Loucy (cell line): ENCODE measurements at regions not wholly inside any gene's neighbourhood (a gene's known extent, or its start where the extent isn't known, plus 50 kb on each side); places are given as distances from the start of the nearest gene placed in this dataset.

Experiments
- EZH2phosphoT487 ChIP-seq: fragments of 200-600 bp; IDR thresholded peaks from 2 replicates; pipeline ENCODE4 v1.6.1; 2018; ENCODE audit warnings: antibody characterized with exemption, mild to moderate bottlenecking, moderate library complexity, borderline replicate concordance
- TF ChIP-seq, protein P1 (sequence below): fragments of 200-600 bp; sonication (generic); conservative IDR thresholded peaks from 2 replicates; pipeline ENCODE4 v1.5.1; 2014; ENCODE audit warnings: mild to moderate bottlenecking, antibody characterized with exemption, low read length

DNA sequence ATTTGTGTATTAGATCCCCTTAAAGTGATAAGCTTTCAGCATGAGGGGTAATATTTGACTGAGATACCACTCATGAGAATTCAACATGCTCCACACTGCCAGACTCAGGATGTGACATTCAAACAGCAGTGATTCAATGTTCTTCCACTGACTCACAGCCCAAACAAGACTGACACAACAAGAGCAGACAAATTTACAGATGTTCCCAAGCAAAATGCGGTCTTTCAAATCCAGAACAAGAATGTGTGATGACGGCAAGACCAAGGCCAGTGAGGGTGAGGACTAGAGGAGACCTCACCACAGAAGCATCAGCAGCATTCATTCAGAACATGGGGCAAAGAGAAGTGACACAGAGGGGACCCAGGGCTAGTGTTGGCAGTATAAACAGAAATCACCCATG, 99.3 kb upstream of the GRIA3 start:
- TF ChIP-seq, protein P1, sequence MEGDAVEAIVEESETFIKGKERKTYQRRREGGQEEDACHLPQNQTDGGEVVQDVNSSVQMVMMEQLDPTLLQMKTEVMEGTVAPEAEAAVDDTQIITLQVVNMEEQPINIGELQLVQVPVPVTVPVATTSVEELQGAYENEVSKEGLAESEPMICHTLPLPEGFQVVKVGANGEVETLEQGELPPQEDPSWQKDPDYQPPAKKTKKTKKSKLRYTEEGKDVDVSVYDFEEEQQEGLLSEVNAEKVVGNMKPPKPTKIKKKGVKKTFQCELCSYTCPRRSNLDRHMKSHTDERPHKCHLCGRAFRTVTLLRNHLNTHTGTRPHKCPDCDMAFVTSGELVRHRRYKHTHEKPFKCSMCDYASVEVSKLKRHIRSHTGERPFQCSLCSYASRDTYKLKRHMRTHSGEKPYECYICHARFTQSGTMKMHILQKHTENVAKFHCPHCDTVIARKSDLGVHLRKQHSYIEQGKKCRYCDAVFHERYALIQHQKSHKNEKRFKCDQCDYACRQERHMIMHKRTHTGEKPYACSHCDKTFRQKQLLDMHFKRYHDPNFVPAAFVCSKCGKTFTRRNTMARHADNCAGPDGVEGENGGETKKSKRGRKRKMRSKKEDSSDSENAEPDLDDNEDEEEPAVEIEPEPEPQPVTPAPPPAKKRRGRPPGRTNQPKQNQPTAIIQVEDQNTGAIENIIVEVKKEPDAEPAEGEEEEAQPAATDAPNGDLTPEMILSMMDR: no peak
- no peak for TF ChIP-seq EZH2phosphoT487
